ENCODE measurements at regions not wholly inside any gene's neighbourhood (a gene's known extent, or its start where the extent isn't known, plus 50 kb on each side); places are given as distances from the start of the nearest gene placed in this dataset.
"Not testable (repeated sequence)": the region's sequence is repeated elsewhere in the genome, so short reads cannot be mapped to it uniquely, and the experiment has no call there.

- not testable (repeated sequence) for DNase-seq
Observed at GRCh38 chr14:27799066-27800028, 967.2 kb upstream of the FOXG1 start.

- DNase-seq, result not testable (repeated sequence)
Observed at GRCh38 chr14:27817746-27818430, 948.7 kb upstream of the FOXG1 start.

DNA sequence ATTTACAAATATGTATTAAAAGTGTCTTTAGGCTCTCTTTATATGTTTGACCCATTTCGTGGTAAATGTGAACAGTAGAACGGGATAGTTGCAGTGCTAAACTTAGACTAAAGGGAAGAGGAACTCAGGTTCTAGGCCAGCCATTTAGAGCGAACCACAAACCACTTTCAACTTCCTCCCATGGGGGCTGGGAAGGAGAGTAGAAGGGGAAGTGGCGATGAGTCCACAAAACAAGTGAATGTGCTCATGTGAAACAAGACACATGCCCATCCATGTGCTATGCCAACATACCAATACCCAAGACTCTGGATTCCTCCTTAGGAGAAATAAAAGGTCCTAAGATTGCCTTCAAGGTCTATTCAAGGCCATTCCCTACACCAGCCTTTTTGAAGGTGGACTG is 940.4 kb upstream of the FOXG1 start:
- DNase-seq, result not testable (repeated sequence)

GRCh38 chr14:27831978-27832377 is 934.6 kb upstream of the FOXG1 start:
- DNase-seq, result not testable (repeated sequence)

DNA sequence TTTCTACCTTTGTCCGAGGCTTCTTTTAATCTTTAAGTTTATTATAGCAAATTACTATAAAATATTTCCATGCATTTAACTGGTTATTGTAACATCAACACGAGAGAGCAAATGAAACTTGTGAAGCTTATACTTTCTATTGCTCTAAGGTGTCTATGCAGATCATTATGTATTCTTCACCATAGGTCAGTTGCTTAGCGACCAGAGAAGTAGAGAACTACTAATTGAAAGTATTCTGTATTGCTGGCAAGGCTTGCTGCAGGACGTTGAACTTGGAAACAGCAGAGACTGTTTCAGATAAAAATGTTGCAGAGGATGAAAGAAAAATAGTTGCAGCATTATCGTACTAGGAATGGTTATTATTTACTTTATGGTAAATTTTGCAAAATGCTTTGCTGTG is 933.6 kb upstream of the FOXG1 start:
- DNase-seq, result not testable (repeated sequence)

DNA sequence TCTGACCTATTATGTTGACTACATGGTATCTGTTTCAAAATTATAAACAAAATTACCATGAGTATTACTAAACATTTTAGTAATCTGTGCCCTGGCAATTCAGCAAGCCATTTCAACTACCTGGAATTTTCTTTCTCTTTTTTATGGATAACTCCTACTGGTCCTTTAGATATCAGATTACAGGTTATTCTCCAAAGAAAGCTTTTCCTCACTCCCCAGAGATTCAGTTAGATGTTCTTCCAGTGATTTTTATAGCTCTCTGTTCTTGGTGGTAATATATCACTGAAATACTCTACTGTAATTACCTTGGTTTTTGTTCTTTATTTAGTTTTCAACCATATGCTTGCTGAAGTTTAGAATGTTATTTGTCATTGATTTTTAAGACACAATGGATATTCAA is 930.2 kb upstream of the FOXG1 start:
- peak; percentile 16 for DNase-seq

DNA sequence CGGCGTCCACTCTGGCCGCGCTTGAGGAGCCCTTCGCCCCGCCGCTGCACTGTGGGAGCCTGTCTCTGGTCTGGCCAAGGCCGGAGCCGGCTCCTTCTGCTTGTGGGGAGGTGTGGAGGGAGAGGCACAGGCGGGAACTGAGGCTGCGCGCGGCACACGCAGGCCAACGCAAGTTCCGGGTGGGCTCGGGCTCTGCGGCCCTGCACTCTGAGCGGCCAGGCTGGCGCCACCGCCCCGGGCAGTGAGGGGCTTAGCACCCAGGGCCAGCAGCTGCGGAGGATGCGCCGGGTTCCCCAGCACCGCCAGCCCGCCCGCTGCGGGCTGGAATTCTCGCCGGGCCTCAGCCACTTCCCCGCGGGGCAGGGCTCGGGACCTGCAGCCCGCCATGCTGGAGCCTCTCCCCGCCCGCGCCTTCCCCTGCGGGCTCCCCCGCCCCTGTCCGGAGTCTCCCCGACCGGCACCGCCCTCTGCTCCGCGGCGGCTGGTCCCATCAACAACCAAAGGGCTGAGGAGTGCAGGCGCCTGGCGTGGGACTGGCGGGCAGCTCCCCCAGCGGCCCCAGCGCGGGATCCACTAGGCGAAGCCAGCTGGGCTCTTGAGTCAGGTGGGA is 921.2 kb upstream of the FOXG1 start:
- DNase-seq, result no peak

- DNase-seq, result no peak
Observed at GRCh38 chr14:27845902-27846301, 920.7 kb upstream of the FOXG1 start.

DNA sequence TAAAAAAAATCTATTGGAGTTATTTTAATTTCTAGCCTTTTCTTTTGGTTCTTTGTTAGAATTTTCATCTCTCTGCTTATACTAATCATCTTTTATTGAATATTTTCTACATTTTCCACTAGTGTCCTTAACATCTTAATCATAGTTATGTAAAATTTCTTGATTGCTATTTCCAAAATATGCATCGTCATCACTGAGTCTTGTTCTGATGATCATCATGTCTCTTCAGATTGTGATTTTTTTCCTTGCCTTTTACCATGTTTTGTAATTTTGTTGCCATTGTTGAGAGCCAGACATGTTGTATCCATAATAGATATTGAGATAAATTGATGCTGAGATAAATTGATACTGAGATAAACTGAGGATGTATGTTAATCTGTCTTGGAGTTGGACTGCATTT is 919.1 kb upstream of the FOXG1 start:
- DNase-seq, result not testable (repeated sequence)

DNA sequence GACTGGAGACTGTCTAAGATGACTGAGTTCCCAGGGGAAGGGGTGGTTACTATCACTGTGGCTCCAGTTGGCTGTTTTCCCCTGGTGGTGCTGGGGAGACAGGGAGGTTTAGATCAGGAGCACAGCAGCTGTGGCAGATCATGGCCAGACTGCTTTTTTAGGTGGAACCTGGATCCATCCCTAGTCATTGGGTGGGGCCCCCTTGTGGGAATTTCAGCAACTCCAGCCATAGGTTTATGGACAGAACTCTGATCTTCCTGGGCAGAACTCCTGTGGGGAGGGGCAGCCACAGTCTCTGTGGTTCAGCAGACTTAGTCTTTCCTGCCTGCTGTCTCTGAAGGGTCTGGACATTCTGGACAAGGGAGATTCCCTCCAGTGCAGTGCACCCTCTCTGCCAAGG is 917.4 kb upstream of the FOXG1 start:
- DNase-seq, result not testable (repeated sequence)

GRCh38 chr14:27862684-27863083 is 903.9 kb upstream of the FOXG1 start:
- DNase-seq, result no peak

DNA sequence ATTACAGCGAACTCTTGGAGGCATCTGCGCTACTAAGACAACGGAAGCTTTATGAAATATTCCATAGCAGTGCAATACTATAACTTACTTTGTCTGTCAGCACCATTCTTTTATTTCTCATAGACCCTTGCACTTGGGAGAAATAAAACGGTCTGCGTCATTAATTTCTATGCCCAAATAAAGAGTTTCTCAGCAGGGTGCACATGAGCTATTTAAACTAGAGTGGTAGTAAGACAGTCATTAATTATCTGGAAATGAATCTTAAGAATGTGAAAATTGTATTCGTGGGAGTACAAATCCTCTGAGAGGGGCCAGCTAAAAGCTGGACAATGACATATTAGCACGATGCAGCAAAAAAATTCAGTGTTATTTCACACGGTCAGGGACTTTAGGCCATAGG is 903.4 kb upstream of the FOXG1 start:
- peak; percentile 43 for DNase-seq

- DNase-seq, result no peak
Observed at GRCh38 chr14:27881063-27881462, 885.5 kb upstream of the FOXG1 start.

DNA sequence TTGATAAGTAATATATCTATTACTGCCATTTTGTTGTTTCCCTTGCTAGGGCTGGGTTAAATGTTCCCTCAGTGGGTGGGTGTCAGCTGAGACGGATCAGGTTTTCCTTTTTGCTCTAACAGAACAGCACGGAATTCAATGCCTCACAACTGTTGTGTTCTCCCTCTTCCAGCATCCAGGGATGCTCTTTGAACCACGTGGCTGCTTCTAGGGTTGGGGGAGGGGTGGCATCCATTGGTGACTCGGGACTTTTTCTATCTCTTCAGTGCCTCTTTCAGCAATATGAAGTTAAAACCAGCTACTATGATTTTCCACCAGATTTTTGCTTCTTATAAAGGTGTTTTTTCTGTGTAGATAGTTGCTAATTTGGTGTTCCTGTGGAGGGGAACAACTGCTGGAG is 884.9 kb upstream of the FOXG1 start:
- no peak for DNase-seq

- DNase-seq, result no peak
Observed at GRCh38 chr14:27886256-27886655, 880.3 kb upstream of the FOXG1 start.

- DNase-seq, result no peak
Observed at GRCh38 chr14:27890259-27890658, 876.3 kb upstream of the FOXG1 start.

- DNase-seq, result not testable (repeated sequence)
Observed at GRCh38 chr14:27908484-27908883, 858.1 kb upstream of the FOXG1 start.

- DNase-seq, result no peak
Observed at GRCh38 chr14:27916326-27916725, 850.3 kb upstream of the FOXG1 start.

- no peak for DNase-seq
Observed at GRCh38 chr14:27917896-27918295, 848.7 kb upstream of the FOXG1 start.

DNA sequence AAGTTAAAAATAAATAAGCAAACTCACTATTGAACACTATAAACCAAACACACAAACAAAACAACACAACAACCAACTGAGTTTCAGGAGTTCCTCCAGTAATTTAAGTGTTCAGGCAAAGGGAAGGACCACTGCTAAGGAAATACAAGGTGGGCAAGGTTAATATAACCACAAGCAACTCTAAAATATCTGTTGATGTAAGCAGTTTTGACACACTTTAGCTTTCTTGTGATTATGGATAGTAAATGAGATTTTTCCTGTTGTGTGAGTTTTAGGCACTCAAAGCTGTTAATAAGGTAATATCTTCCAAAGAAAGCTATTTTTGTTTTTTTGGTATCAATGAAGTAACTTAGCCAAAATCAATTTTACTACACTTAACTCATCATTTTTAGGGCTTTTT is 839.1 kb upstream of the FOXG1 start:
- DNase-seq, result no peak

GRCh38 chr14:27929797-27930347 is 836.7 kb upstream of the FOXG1 start:
- DNase-seq, result no peak

GRCh38 chr14:27938392-27938791 is 828.2 kb upstream of the FOXG1 start:
- no peak for DNase-seq
